MM.1S (cell line): ENCODE measurements at regions not wholly inside any gene's neighbourhood (a gene's known extent, or its start where the extent isn't known, plus 50 kb on each side); places are given as distances from the start of the nearest gene placed in this dataset.

Experiments used
- CTCF ChIP-seq: fragments of 300-600 bp; sonication (generic); IDR thresholded peaks from 2 replicates; pipeline ENCODE4 v1.5.1; 2016; ENCODE audit warnings: antibody characterized with exemption, low read length, mixed read lengths
- EZH2phosphoT487 ChIP-seq: fragments of 300-600 bp; sonication (generic); IDR thresholded peaks from 2 replicates; pipeline ENCODE4 v1.6.1; 2018; ENCODE audit warnings: antibody characterized with exemption, low read length

- TF ChIP-seq CTCF (no peak), EZH2phosphoT487 (no peak)
Observed at GRCh38 chr20:57023007-57023406, 243.4 kb downstream of the BMP7 start.
